ENCODE measurements at regions not wholly inside any gene's neighbourhood (a gene's known extent, or its start where the extent isn't known, plus 50 kb on each side); places are given as distances from the start of the nearest gene placed in this dataset.

GRCh38 chr5:124521461-124522230 is 224.8 kb downstream of the ZNF608 start:
- TF ChIP-seq CTCF (IDR thresholded peaks at IDR 0.05) (no peak), POLR2A (IDR thresholded peaks at IDR 0.05) (no peak)
- Histone ChIP-seq H3K36me3 (no peaks in the 10 kb centered on the region), H3K4me3 (no peak overlapping the region), H3K27me3 (no peaks in the 10 kb centered on the region), H3K27ac (no peak overlapping the region), H3K4me1 (no peaks in the 10 kb centered on the region), H3K9me3 (no peaks in the 10 kb centered on the region)
- WGBS (ENCODE audit: insufficient coverage, low coverage, low lambda C conversion rate, missing lambda C conversion rate): no CpG with 5 or more reads among the region's 34 CpGs
- intact Hi-C loops (cut with DNase I): no loop called here
- DNase-seq (no peak), ATAC-seq (no peak)

- H3K4me3 ChIP-seq: no peak overlapping the region
- no peaks in the 10 kb centered on the region for H3K36me3 ChIP-seq
- intact Hi-C loops (cut with DNase I): no loop called here
- no peak for DNase-seq
- no peaks in the 10 kb centered on the region for H3K4me1 ChIP-seq
- H3K27ac ChIP-seq: no peak overlapping the region
- H3K27me3 ChIP-seq: no peaks in the 10 kb centered on the region
- no peaks in the 10 kb centered on the region for H3K9me3 ChIP-seq
- no peak for ATAC-seq
- TF ChIP-seq POLR2A (IDR thresholded peaks at IDR 0.05) (no peak), CTCF (IDR thresholded peaks at IDR 0.05) (no peak)
- 40% methylated on average over 1 of the region's 2 CpGs for WGBS (ENCODE audit: insufficient coverage, low coverage, low lambda C conversion rate, missing lambda C conversion rate)
Measured at GRCh38 chr5:124519396-124519795, 227.0 kb downstream of the ZNF608 start.

GRCh38 chr5:124516567-124516966 is 229.9 kb downstream of the ZNF608 start:
- DNase-seq (no peak), ATAC-seq (no peak)
- WGBS (ENCODE audit: insufficient coverage, low coverage, low lambda C conversion rate, missing lambda C conversion rate): 55% methylated on average over 2 of the region's 2 CpGs
- H3K36me3 ChIP-seq: no peaks in the 10 kb centered on the region
- H3K4me3 ChIP-seq: no peak overlapping the region
- TF ChIP-seq POLR2A (IDR thresholded peaks at IDR 0.05) (no peak), CTCF (IDR thresholded peaks at IDR 0.05) (no peak)
- intact Hi-C loops (cut with DNase I): no loop called here
- H3K9me3 ChIP-seq: no peaks in the 10 kb centered on the region
- H3K4me1 ChIP-seq: no peaks in the 10 kb centered on the region
- no peak overlapping the region for H3K27ac ChIP-seq
- H3K27me3 ChIP-seq: no peaks in the 10 kb centered on the region

- ATAC-seq: peak in 2 of 4 donors; percentile 47 to 52
- DNase-seq: no peak
- intact Hi-C loops (cut with DNase I): no loop called here
- Histone ChIP-seq H3K27ac (no peak overlapping the region), H3K4me3 (no peak overlapping the region), H3K27me3 (no peaks in the 10 kb centered on the region), H3K36me3 (no peaks in the 10 kb centered on the region), H3K4me1 (no peaks in the 10 kb centered on the region), H3K9me3 (no peaks in the 10 kb centered on the region)
- TF ChIP-seq POLR2A (IDR thresholded peaks at IDR 0.05) (no peak), CTCF (IDR thresholded peaks at IDR 0.05) (no peak)
- 56% methylated on average over 3 of the region's 3 CpGs for WGBS (ENCODE audit: insufficient coverage, low coverage, low lambda C conversion rate, missing lambda C conversion rate)
Measured at GRCh38 chr5:124515497-124516245, 230.8 kb downstream of the ZNF608 start.

Data from right lobe of liver (tissue), 6 donors.